H9 (cell line): ENCODE measurements at regions not wholly inside any gene's neighbourhood (a gene's known extent, or its start where the extent isn't known, plus 50 kb on each side); places are given as distances from the start of the nearest gene placed in this dataset.

Source experiments
- DNase-seq: peaks from one replicate; pipeline ENCODE4 v3.0.0-alpha.2; 2017
- H2AFZ ChIP-seq: one replicate; pipeline ENCODE4 v1.6.1; 2013; ENCODE audit warnings: mild to moderate bottlenecking, low read length, control low read depth, moderate library complexity
- H2AK5ac ChIP-seq: 2 replicates; pipeline ENCODE4 v1.6.1; 2013; ENCODE audit warnings: low read length, control low read depth, mixed read lengths; ENCODE audit not compliant: insufficient read length
- H2BK120ac ChIP-seq: one replicate; pipeline ENCODE4 v1.6.1; 2013; ENCODE audit warnings: low read depth, mild to moderate bottlenecking, low read length, control low read depth, inconsistent platforms; ENCODE audit not compliant: poor library complexity, severe bottlenecking
- H2BK12ac ChIP-seq: 2 replicates; pipeline ENCODE4 v1.6.1; 2013; ENCODE audit warnings: low read length, control low read depth, mixed read lengths, low read depth; ENCODE audit not compliant: insufficient read length
- H2BK15ac ChIP-seq: 2 replicates; pipeline ENCODE4 v1.6.1; 2013; ENCODE audit warnings: low read depth, low read length, control low read depth
- H2BK20ac ChIP-seq: one replicate; pipeline ENCODE4 v1.6.1; 2013; ENCODE audit warnings: low read depth, mild to moderate bottlenecking, low read length, control low read depth, inconsistent platforms; ENCODE audit not compliant: poor library complexity, severe bottlenecking
- H2BK5ac ChIP-seq: 2 replicates; pipeline ENCODE4 v1.6.1; 2013; ENCODE audit warnings: low read length, control low read depth, mixed read lengths; ENCODE audit not compliant: insufficient read length
- H3K14ac ChIP-seq: 2 replicates; pipeline ENCODE4 v1.6.1; 2013; ENCODE audit warnings: low read length, control low read depth; ENCODE audit not compliant: insufficient read depth
- H3K18ac ChIP-seq: 2 replicates; pipeline ENCODE4 v1.6.1; 2013; ENCODE audit warnings: low read depth, mild to moderate bottlenecking, mixed read lengths, low read length, control low read depth; ENCODE audit not compliant: insufficient read length
- H3K23ac ChIP-seq: 2 replicates; pipeline ENCODE4 v1.6.1; 2013; ENCODE audit warnings: low read length, control low read depth, mixed read lengths, low read depth; ENCODE audit not compliant: insufficient read length
- H3K23me2 ChIP-seq: 2 replicates; pipeline ENCODE4 v1.6.1; 2013; ENCODE audit warnings: low read depth, mild to moderate bottlenecking, mixed read lengths, low read length, control low read depth; ENCODE audit not compliant: insufficient read length, poor library complexity, severe bottlenecking
- H3K27ac ChIP-seq: 2 replicates; pipeline ENCODE4 v1.5.1; 2013; ENCODE audit warnings: low read length, control low read depth, mixed read lengths, low read depth; ENCODE audit not compliant: insufficient read length
- H3K27me3 ChIP-seq: 2 replicates; pipeline ENCODE4 v1.6.1; 2013; ENCODE audit warnings: low read length, control low read depth, inconsistent platforms; ENCODE audit not compliant: insufficient read depth
- H3K4ac ChIP-seq: 2 replicates; pipeline ENCODE4 v1.6.1; 2013; ENCODE audit warnings: low read depth, mild to moderate bottlenecking, control low read depth, inconsistent platforms, low read length, moderate library complexity
- H3K4me1 ChIP-seq: 2 replicates; pipeline ENCODE4 v1.6.1; 2013; ENCODE audit warnings: low read length, control low read depth, inconsistent platforms; ENCODE audit not compliant: insufficient read depth
- H3K4me2 ChIP-seq: 2 replicates; pipeline ENCODE4 v1.6.1; 2013; ENCODE audit warnings: low read length, control low read depth, mixed read lengths; ENCODE audit not compliant: insufficient read length, insufficient read depth
- H3K56ac ChIP-seq: 2 replicates; pipeline ENCODE4 v1.6.1; 2013; ENCODE audit warnings: low read depth, mild to moderate bottlenecking, mixed read lengths, low read length, control low read depth; ENCODE audit not compliant: insufficient read length
- H3K79me1 ChIP-seq: 2 replicates; pipeline ENCODE4 v1.6.1; 2013; ENCODE audit warnings: low read depth, mild to moderate bottlenecking, moderate library complexity, low read length, control low read depth, inconsistent platforms; ENCODE audit not compliant: insufficient read depth, poor library complexity, severe bottlenecking
- H3K79me2 ChIP-seq: 2 replicates; pipeline ENCODE4 v1.6.1; 2013; ENCODE audit warnings: low read length, control low read depth, inconsistent platforms; ENCODE audit not compliant: insufficient read depth
- H3K9ac ChIP-seq: 2 replicates; pipeline ENCODE4 v1.6.1; 2013; ENCODE audit warnings: low read length, control low read depth, mixed read lengths; ENCODE audit not compliant: insufficient read length; ENCODE audit errors: extremely low read depth
- H3K9me3 ChIP-seq: one replicate; pipeline ENCODE4 v1.6.1; 2013; ENCODE audit warnings: low read depth, low read length, inconsistent platforms; ENCODE audit not compliant: control insufficient read depth
- H3T11ph ChIP-seq: one replicate; pipeline ENCODE4 v1.6.1; 2013; ENCODE audit warnings: mild to moderate bottlenecking, low read length, control low read depth, inconsistent platforms
- H4K20me1 ChIP-seq: one replicate; pipeline ENCODE4 v1.6.1; 2013; ENCODE audit not compliant: control insufficient read depth, insufficient read length, insufficient read depth
- H4K5ac ChIP-seq: 2 replicates; pipeline ENCODE4 v1.6.1; 2013; ENCODE audit warnings: low read depth, mild to moderate bottlenecking, mixed read lengths, low read length, control low read depth; ENCODE audit not compliant: insufficient read length
- H4K8ac ChIP-seq: replicated peaks from 2 replicates; pipeline ENCODE4 v1.6.1; 2013; ENCODE audit warnings: low read length, control low read depth, mixed read lengths, low read depth; ENCODE audit not compliant: insufficient read length
- H4K91ac ChIP-seq: 2 replicates; pipeline ENCODE4 v1.6.1; 2013; ENCODE audit warnings: low read depth, mild to moderate bottlenecking, moderate library complexity, mixed read lengths, low read length, control low read depth; ENCODE audit not compliant: insufficient read length
- H3K27ac Mint-ChIP-seq, 3 experiments: 2 replicates in 2 of 3; 3 replicates in 1 of 3; pipeline ENCODE4 v1.8.0; 2020 to 2021; ENCODE audit warnings: mixed read lengths in 3 of 3, mild to moderate bottlenecking in 1 of 3, moderate library complexity in 1 of 3
- H3K27me3 Mint-ChIP-seq: 2 replicates; pipeline ENCODE4 v1.8.0; 2021; ENCODE audit warnings: low read depth, mild to moderate bottlenecking, moderate library complexity, mixed read lengths
- H3K36me3 Mint-ChIP-seq, 3 experiments: 2 replicates in 2 of 3; 3 replicates in 1 of 3; pipeline ENCODE4 v1.8.0; 2020 to 2021; ENCODE audit warnings: low read depth in 3 of 3, mixed read lengths in 3 of 3; ENCODE audit not compliant: insufficient read depth in 1 of 3
- H3K4me1 Mint-ChIP-seq, 2 experiments: 2 replicates each; pipeline ENCODE4 v1.8.0; 2020; ENCODE audit warnings: mixed read lengths in 2 of 2
- H3K4me3 Mint-ChIP-seq, 2 experiments: 2 replicates in 1 of 2; 3 replicates in 1 of 2; pipeline ENCODE4 v1.8.0; 2020 to 2021; ENCODE audit warnings: mild to moderate bottlenecking in 2 of 2, mixed read lengths in 2 of 2, moderate library complexity in 1 of 2
- H3K9me3 Mint-ChIP-seq, 2 experiments: 2 replicates in 1 of 2; 3 replicates in 1 of 2; pipeline ENCODE4 v1.8.0; 2020; ENCODE audit warnings: mild to moderate bottlenecking in 2 of 2, mixed read lengths in 2 of 2, moderate library complexity in 1 of 2
- CTCF ChIP-seq: fragments of 200-600 bp; sonication (generic); conservative IDR thresholded peaks from 3 replicates; pipeline ENCODE4 v1.8.0; 2021; ENCODE audit warnings: antibody characterized with exemption, mild to moderate bottlenecking
- WGBS: extraction: QIAGEN DNeasy Blood & Tissue Kit; methylation state at CpG from one replicate; pipeline ENCODE4 v1.1.7; 2013; ENCODE audit warnings: missing lambda C conversion rate, low lambda C conversion rate, mixed read lengths; ENCODE audit not compliant: insufficient read length; ENCODE audit errors: extremely low coverage; 5-methylcytosine and 5-hydroxymethylcytosine counted together

DNA sequence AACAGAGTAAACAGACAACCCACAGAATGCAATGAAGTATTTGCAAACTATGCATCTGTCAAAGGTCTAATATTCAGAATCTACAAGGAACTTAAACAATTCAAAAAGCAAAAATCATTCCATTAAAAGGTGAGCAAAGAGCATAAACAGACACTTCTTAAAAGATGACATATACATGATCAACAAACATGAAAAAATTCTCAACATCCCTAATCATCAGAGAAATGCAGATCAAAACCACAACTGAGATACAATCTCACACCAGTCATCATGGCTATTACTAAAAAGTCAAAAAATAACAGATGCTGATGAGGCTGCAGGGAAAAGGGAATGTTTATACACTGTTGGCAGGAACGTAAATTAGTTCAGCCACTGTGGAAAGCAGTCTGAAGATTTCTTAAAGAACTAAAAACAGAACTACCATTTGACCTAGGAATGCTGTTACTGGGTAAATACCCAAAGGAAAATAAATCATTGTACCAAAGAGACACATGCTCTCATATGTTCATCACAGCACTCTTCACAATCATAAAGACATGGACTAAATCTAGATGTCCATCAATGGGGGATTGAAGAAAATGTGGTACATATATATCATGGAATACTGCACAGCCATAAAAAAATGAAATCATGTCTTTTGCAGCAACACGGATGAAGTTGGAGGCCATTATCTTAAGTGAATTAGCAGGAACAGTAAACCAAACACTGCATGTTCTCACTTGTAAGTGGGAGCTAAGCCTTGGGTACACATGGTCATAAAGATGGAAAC, 393.3 kb upstream of the CBLB start:
- peaks cover 0 to 6% of the 10 kb centered on the region in 2 experiments; a peak in 1 of 4 replicates for H3K4me1 Mint-ChIP-seq
- no peak overlapping the region for H4K8ac ChIP-seq
- H3K14ac ChIP-seq = no peak overlapping the region
- no peak overlapping the region for H3K56ac ChIP-seq
- no peaks in the 10 kb centered on the region for H3K36me3 Mint-ChIP-seq
- no peak overlapping the region for H2BK20ac ChIP-seq
- no peak overlapping the region for H3K9ac ChIP-seq
- no peak overlapping the region for H2BK15ac ChIP-seq
- no peak overlapping the region for H2BK120ac ChIP-seq
- no peak overlapping the region for H3K4me3 Mint-ChIP-seq
- no peaks in the 10 kb centered on the region for H3K23me2 ChIP-seq
- H3K27ac Mint-ChIP-seq = no peak overlapping the region
- H3K4ac ChIP-seq = no peak overlapping the region
- no peaks in the 10 kb centered on the region for H3K79me2 ChIP-seq
- H3K27me3 Mint-ChIP-seq = no peaks in the 10 kb centered on the region
- no peak overlapping the region for H3K18ac ChIP-seq
- no peak overlapping the region for H2AK5ac ChIP-seq
- no peak overlapping the region for H3K4me2 ChIP-seq
- no peaks in the 10 kb centered on the region for H3K4me1 ChIP-seq
- H3K27ac ChIP-seq = no peak overlapping the region
- H3K23ac ChIP-seq = no peak overlapping the region
- no peak for DNase-seq
- no peak overlapping the region for H4K5ac ChIP-seq
- H3K9me3 Mint-ChIP-seq = no peaks in the 10 kb centered on the region
- WGBS = no CpG with 5 or more reads among the region's 2 CpGs
- no peak overlapping the region for H2BK12ac ChIP-seq
- no peaks in the 10 kb centered on the region for H4K20me1 ChIP-seq
- H3K9me3 ChIP-seq = no peaks in the 10 kb centered on the region
- H3T11ph ChIP-seq = no peak overlapping the region
- H2AFZ ChIP-seq = no peak overlapping the region
- no peak overlapping the region for H2BK5ac ChIP-seq
- H4K91ac ChIP-seq = no peak overlapping the region
- H3K79me1 ChIP-seq = no peaks in the 10 kb centered on the region
- H3K27me3 ChIP-seq = no peaks in the 10 kb centered on the region
- no peak for TF ChIP-seq CTCF
